ENCODE measurements at regions not wholly inside any gene's neighbourhood (a gene's known extent, or its start where the extent isn't known, plus 50 kb on each side); places are given as distances from the start of the nearest gene placed in this dataset.

GRCh38 chr14:97283426-97283825 lies 486.2 kb downstream of the VRK1 start (continued):
- TF ChIP-seq GABPB1 (CRISPR knock-in tag; IDR thresholded peaks at IDR 0.05) (no peak), PRMT3 (CRISPR knock-in tag; IDR thresholded peaks at IDR 0.05; ENCODE audit: borderline replicate concordance, low read depth) (no peak), JUNB (CRISPR knock-in tag; IDR thresholded peaks at IDR 0.05; ENCODE audit: borderline replicate concordance) (no peak), XBP1 (CRISPR knock-in tag; IDR thresholded peaks at IDR 0.05) (no peak), ATF2 (CRISPR knock-in tag; IDR thresholded peaks at IDR 0.05) (no peak), SALL1 (CRISPR knock-in tag; IDR thresholded peaks at IDR 0.05) (no peak), ZNF800 (CRISPR knock-in tag; IDR thresholded peaks at IDR 0.05) (no peak), ZFP36L1 (CRISPR knock-in tag; IDR thresholded peaks at IDR 0.05) (no peak)

- Histone ChIP-seq H3K4me3 (replicated peaks in 1 of 3; ENCODE audit: insufficient read depth in 1 of 3, low read depth in 2 of 3, low read length in 3 of 3) (no peak overlapping the region), H3K36me3 (replicated peaks in 1 of 2; ENCODE audit: control insufficient read depth in 1 of 2, insufficient read depth in 2 of 2, low read length in 2 of 2) (no peaks in the 10 kb centered on the region), H3K9me3 (ENCODE audit: low read length) (peaks cover 5% of the 10 kb centered on the region; the same call in 1 of the 2 replicates), H3K4me1 (ENCODE audit: insufficient read depth, low read length) (no peaks in the 10 kb centered on the region), H3K4me2 (ENCODE audit: low read depth, low read length) (no peak overlapping the region), H3K27me3 (ENCODE audit: control insufficient read depth in 1 of 2, insufficient read depth in 2 of 2, low read length in 2 of 2) (no peaks in the 10 kb centered on the region), H3K79me2 (ENCODE audit: insufficient read depth, low read length) (no peaks in the 10 kb centered on the region), H2AFZ (ENCODE audit: low read length) (no peak overlapping the region), H4K20me1 (ENCODE audit: insufficient read depth, low read length) (no peaks in the 10 kb centered on the region), H3K9ac (ENCODE audit: insufficient read depth, low read depth, low read length) (no peak overlapping the region), H3K27ac (ENCODE audit: extremely low read length, insufficient read depth, low read length) (no peak overlapping the region)
- ATAC-seq (no peak), DNase-seq (ENCODE audit: low spot score) (no peak), FAIRE-seq (no peak)
- intact Hi-C loops (cut with micrococcal nuclease; ENCODE audit: unreplicated experiment) (no loop called here), in situ Hi-C loops (cut with HindIII; ENCODE audit: extremely low pct_ligation_motif_present, low pct_unique_long_range_greater_than_20kb) (no loop called here)
- WGBS (ENCODE audit: low lambda C conversion rate): 58% methylated on average over 6 of the region's 6 CpGs
- POLR2A ChIA-PET: no interaction called here
- no TSS peak for BruUV-seq (replicated peaks)
- CTCF ChIA-PET (ENCODE audit: low intra/inter-chr PET ratio, low total read pairs): no interaction called here
- no peak for TF ChIP-seq TEAD2 (CRISPR knock-in tag; IDR thresholded peaks at IDR 0.05)
- TF ChIP-seq ZNF646 (CRISPR knock-in tag; IDR thresholded peaks at IDR 0.05): no peak
- no peak for TF ChIP-seq RELA (CRISPR knock-in tag; IDR thresholded peaks at IDR 0.05)
- no peak for TF ChIP-seq ZNF883 (CRISPR knock-in tag; IDR thresholded peaks at IDR 0.05; ENCODE audit: not compliant biosample characterization)
- TF ChIP-seq ZNF816 (CRISPR knock-in tag; IDR thresholded peaks at IDR 0.05; ENCODE audit: borderline replicate concordance): no peak
- TF ChIP-seq CREBL2 (CRISPR knock-in tag; IDR thresholded peaks at IDR 0.05; ENCODE audit: borderline replicate concordance): no peak
- no peak for TF ChIP-seq HNRNPUL1 (IDR thresholded peaks at IDR 0.05; ENCODE audit: low read depth, low read length)
Observed at GRCh38 chr14:97283841-97284240, 486.7 kb downstream of the VRK1 start.

All from HepG2 (cell line).